T-helper 2 cell treated with Interferon-gamma antibody and Interleukin-4, amounts not matched to agents 100 ng/mL and 5 ng/mL, for 36 hours (primary cell): ENCODE measurements at regions not wholly inside any gene's neighbourhood (a gene's known extent, or its start where the extent isn't known, plus 50 kb on each side); places are given as distances from the start of the nearest gene placed in this dataset.

Experiments used
- intact Hi-C: fragments of 100-400 bp; cut with micrococcal nuclease; formaldehyde crosslinking; loops from one replicate; pipeline ENCODE4 v1.15.1; 2023

DNA sequence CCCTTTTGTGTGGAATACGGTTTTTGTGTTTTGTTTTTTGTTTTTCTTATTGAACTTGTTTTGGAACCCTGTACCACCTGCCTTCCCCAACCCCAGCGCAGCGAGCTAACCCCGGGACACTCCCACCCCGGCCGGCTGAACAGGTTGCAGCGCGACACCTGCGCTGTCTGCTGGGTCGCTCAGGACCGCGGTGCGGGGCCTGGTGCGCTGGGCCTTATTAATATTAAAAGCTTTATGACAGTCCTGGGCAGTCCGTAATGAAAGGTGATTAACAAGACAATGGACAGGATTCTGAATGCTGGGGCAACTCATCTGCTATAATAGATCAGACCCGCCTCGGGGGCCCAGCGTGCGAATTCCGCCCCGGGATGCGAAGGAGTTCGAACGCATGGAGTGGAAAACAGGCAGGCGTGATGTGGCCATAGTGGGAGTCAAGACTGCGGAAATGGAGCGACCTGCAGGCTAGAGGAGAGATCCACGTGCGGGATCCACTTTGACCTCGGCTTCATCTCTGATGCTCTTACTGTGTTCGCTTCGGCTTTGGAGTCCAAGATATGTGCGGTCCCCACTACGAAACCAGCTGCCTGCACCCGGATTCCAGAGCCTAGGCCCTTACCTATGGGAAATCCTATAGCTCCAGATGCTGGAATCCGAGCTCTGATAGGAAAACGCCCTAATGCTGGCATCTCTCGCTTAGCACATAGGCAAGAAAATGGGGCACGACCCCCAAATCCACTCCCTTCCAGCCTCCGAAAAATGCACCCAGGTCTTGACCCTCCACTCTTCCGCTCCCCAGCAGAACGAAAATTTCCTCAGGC lies 69.0 kb upstream of the TMEM33 start:
- intact Hi-C loops: loop anchor here (2.0 kb wide), 1 partner anchor 15 kb away; no protein-coding TSS in a partner anchor

DNA sequence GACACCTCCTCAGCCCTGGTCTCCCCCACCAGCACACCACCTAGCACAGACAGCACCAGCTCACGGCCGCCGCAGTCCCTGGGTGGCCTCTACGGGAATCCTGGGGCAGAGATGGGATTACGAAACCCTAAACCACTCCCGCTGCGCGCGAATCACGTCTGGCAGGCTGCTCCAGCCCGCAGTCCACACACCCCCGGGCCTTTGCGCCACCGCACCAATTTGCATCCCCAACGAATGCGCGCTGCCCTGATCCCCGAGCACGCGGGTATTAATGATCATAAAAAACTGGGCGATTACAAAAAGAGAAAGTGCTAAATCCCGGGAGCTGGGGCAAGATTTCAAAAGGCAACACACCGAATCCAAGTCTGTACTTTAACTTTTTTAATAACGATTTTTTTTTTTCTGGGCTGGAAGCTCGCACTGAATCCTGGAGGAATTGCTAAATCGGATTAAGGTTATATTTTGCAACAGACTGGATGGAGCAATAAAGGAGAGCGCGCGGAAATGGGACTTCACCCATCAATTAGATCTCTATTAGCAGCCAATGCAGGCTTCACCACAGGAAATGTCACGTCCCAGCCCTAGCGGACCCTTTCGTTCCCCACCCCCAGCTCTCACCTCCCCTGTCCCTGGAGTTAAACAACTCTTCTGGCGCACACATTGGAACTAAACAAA lies 69.8 kb upstream of the TMEM33 start:
- intact Hi-C loops: no loop called here

DNA sequence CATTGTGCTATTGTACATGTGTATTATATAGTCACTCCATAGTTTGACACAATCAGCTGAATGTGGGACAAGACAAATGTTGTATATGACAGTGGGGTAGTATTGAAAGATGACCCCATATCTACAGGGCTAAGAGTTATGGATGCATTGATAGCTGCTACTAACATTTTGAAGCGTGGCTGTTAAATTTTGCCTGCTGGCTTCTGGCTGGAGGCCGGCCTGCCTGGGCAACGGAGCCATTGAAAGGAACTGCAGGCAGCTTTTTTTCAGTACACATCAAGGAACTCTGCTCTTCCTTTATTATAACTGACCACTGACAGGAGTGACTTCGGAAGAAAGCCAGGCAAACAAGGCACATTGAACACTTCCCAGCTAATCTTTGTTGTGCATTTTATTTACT lies 76.1 kb upstream of the TMEM33 start:
- intact Hi-C loops: no loop called here

DNA sequence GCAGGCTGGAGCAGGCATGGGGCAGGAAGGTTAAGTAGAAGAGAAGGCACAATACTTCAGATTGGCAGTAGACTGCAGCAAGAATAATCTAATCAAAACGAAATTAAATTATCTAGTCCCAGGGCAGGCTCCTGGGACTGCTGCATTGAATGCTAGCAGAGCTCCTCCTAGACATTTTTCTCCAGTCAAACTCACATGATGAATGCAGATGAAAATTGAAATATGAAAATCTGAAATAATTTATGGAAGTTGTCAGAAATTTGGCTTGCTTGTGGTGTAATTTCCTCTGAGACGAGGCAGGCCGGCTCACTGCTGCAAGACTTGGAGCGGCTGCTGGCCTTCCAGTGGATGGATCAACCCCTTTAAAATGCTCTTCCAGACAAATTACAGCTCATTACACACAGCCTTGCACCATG lies 78.0 kb upstream of the TMEM33 start:
- intact Hi-C loops: no loop called here

DNA sequence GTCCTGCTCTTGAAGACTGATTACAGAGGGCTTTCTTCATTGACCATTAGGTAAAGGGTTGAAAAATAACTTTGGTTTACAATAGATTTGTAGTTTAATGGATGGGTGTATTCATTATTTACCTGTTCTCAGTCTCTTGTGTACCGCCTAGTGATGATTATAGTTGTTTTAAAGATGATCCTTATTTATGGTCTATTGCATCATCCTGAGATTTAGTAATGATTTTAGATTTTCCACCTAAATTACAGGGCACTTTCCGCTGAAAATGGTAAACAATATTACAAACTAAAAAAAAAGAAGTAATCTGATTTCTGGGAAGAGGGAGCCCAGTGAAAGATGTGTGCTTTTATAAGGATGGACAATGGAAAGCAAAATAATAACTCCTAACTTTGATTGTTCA lies 78.4 kb upstream of the TMEM33 start:
- intact Hi-C loops: no loop called here

DNA sequence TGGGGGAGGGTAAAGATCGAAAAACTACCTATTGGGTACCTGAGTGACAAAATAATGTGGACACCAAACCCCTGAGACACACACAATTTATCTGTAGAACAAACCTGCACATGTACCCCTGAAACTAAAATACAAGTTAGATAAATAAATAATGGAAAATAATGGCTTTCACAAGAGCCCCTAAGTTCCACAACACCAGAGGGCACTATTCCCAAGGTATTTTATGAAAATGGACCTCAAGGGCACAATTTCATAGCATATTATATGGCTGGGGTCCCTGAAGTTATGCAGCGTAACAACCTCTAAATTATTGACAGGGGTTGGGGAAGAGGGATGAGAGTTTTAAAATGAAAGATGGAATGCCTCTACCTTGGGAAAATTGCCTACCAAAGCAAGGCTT lies 81.3 kb upstream of the TMEM33 start:
- intact Hi-C loops: no loop called here

DNA sequence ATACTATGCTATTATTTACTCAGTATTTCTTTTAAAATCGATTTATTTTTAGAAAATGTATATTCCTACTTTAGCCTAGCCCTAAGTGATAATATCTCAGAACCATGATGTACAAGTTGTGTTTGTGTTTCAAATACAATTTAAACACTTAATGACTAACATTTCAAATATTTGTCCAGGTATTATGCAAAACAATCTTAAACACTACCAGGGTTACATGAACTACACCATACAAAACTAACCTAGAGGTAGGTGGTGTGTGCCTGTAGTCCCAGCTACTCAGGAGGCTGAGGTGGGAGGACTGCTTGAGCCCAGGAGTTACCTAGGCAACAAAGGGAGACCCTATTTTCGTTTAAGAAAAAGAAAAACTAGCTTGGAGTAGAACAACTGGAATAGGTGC lies 83.0 kb upstream of the TMEM33 start:
- intact Hi-C loops: no loop called here

DNA sequence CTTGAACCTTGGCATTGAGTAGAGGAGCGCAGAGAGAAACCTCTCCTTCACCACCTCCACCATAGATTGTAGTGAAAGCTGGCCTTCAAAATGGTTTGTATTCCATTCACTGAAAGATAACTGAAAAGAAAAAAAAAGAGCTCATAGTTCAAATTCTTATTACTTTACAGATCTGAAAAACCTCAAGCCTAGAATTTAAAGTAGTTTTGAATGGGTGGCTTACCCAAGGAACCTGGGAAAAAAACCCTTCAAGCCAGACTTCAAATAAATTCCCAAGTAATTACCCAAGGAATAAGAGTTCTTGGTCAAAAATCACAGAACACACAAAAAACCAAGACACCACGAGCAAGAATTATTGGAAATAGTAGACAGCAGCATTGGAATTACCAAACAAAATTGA lies 83.6 kb upstream of the TMEM33 start:
- intact Hi-C loops: no loop called here

DNA sequence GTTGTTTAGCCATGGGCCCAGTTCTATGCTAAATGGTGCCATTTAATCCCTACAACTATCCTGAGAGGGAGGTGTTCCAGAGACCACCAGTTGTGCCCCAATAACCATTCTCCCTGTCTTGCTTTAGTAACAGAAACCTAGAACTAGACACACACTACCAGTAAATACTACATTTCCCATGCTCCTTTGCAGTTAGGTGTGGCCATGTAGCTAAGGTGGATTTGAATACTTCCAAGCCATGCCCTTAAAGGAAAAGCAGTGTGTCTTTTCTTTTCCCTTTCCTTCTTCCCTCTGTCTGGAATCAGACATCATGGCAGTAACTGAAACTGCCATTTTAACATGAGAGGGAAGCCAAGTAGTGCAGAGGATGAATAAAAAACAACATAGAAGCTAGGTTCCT lies 90.9 kb upstream of the TMEM33 start:
- intact Hi-C loops: no loop called here

DNA sequence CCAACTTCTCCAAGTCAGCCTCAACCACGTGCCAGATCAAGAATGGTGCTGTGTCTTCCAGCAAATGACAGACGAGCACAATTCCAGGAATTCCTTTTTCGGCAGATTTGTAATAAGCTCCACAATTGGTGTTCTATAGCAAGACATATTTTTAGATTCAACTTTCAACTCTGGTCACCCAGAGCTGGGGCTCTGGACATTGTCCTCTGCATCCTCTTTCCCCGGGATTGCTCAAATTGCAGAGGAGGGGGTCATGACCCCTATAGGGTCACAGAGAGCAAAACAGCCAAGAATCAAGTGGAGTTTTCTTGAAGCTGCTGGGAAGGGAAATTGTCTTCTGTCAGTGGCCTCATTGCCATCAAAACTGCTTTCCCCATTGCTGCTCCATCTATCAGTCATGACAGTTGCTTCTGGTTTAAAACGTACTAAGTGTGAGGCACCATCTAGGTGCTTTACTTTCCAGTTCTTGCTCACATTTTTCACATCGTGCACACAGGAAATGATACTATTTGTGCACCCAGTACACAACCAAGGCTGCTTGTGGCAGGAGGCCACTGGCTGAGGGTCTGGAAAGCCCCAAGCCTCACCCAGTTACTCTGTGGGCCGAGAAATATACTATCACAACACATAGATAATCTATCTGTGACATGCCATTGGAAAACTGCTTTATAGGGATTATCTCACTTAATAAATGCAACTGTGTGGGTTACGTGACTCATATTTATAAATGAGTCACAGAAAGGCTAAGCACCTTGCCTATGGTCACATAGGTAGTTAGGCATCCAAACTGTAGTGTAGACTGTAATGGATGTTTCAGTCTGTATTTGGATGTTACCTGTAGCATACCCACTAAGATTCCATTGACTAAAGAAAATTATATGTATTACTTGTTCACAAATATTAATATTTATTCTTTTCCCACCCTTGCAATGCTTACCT lies 91.7 kb upstream of the PHOX2B start:
- intact Hi-C loops: no loop called here

DNA sequence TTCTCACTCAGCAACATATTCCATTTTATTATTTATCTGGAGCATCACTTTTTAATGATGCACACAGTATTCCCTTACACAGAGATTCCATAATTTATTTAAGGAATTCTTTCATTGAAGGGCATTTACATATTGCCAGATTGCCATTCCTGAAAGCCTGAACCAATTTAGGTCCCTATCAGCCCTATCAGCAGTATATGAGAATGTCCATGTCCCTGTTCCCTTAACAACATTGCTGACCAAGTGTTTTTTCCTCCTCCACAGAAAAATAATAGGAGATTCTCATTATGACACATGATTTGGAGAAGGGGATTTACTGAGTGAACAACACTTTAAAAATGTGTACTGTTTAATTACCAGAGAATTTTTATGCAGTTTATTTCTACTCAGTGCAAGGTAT lies 90.1 kb upstream of the PHOX2B start:
- intact Hi-C loops: no loop called here

DNA sequence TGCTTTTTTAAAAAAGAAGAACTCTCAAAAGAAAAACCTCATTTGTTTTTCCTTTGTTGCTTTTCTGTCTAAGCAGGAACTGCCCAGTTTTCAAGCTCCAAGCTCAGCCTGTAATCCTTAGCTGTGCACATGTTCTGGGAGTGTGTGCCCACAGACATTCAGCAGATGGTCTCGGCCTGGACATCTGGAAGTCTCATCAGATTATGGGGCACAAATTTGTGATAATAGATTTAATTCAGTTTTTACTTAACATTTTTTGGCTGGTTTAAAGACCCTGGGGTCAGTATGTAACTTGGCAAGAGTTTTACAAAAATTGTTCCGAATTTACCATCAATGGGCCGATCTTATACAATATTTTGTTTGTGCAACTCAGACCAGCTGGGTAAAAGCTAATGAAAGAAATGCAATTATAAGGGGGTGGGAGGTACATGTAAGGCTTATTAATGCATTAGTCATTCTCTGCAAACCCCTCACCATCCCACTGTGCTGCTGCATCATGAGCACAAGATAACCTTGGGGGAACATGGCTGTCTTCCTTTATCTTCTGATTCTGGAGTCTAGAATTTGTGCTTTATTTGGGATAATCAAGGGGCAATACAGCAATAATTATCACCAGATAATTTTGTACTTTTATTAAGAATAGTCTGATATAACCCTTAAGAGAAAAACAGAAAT lies 86.9 kb upstream of the PHOX2B start:
- intact Hi-C loops: no loop called here

DNA sequence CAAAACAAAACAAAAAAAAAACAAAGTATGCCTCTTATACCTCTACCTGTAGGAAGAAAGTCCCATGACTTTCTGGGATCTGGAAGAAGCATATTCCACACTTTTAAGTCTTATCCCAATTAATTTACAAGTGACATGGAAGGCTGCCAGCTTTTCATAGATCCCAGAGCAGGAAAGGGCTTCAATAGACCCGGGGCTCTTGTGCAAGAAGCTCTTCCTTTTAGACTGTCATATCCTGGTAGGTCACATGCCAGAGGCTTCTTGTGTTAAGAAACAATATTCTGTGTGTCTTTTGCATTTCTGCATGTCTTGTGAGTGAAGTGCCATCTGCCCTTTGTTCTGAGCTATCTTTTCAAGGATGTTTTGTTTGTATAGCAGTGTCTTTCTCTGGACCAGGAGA lies 84.4 kb upstream of the PHOX2B start:
- intact Hi-C loops: no loop called here

DNA sequence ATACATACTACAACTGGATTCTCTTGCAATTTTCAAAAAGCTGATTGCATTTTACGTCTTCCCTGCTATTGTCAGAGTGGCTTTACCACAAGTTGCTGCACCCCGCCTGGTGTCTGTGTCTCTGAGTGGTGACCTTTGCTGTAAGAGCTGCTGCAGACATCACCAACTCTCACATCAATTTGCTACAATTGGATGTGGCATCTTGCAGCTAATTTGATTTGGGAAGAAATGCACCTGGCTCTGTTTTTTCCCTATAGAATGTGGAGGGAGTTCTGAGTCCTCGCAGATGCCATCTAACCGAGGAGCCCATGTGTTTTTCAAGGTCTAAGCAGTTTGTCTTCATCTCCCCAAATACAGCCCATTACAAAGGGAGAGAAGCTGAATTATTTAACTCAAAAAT lies 73.8 kb upstream of the PHOX2B start:
- intact Hi-C loops: no loop called here

DNA sequence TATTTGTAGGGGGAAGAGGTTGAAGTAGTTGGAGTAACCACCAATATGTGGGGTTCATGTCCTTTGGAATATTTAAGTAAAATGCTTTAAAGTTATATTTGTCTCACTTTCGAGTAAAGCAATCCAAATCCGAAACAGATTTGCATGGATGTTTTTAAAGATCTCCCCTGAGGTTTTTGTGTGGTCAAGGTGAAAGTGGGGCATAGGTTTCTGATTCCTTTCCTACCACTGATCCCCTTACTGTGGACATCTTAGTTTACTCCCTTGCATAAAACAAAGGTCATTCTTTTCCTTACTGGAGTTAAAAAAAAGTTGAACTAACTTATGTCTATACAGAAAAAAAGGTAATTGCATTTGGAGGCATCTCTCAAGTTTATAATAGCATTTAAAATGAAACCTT lies 71.9 kb upstream of the PHOX2B start:
- intact Hi-C loops: no loop called here

DNA sequence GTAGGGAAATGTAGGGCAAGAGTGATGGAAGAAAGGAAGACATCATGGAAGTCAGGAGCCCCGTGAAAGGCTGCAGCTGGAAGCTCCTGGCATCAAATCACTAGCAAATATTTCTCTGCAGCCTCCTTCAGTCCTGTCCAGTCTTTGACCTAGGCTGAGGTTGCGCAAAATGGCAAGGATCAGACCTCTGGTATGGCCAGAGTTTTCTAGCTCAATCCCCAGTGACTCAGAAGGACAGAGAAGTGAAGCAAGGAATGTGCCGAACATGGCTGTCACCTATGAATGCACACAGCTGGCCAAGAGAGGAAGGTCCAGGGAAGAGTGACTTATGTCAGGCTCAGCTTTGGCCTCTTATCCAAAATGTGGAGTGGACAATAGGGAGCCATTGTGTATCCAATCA lies 71.1 kb upstream of the PHOX2B start:
- intact Hi-C loops: no loop called here

DNA sequence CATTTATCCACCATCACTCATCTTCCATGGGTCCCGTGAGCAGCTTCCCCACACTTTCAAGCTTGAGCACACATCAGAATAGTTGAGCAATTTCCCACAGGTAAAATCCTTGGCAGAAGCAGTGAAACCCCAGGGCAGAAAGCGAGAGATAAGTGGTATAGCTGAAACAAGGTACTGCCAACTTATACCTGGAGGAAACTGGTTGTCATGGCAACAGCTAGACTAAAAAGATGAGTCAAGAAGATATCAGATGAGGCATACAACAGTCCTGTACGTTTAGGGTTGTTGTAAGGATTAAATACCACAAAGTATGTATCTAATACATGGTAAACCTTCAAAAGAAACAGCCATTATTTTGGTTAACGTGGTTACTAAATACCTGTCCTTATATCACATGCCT lies 66.9 kb upstream of the PHOX2B start:
- intact Hi-C loops: no loop called here

DNA sequence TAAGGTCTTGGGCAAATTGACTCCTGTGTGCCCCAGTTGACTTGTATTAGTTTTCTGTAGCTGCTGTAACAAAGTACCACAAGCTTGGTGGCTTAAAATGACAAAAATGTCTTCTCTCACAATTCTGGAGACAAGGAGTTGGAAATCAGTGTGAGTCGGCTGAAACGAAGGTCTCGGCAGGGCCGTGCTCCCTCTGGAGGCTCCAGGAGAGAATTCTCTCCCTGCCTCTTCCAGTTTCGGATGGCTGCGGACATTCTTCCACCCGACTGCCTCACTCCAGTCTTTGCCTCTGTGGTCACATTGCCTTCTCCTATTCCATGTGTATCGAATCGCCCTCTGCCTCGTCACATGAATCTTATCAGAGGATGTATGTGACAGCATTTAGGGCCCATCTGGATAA lies 66.0 kb upstream of the PHOX2B start:
- intact Hi-C loops: no loop called here

DNA sequence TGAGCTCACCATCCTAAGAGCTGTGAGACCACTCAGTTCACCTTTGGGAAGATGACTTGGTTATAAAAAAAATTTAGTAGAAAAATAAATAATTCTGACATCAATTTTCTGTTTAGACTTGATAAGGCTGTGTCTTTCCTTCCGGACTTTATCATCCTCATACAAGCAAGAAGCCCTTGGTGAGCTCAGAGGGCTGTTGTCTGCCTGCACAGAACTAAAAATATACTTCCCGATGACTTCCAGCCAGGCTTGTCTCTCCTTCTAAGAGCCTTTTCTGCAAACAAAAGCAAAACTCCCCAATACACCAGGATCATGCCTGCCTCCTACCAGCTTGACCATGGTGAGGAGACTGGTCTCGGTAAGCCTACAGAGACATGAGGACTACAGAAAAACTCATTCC lies 58.3 kb upstream of the PHOX2B start:
- intact Hi-C loops: no loop called here

DNA sequence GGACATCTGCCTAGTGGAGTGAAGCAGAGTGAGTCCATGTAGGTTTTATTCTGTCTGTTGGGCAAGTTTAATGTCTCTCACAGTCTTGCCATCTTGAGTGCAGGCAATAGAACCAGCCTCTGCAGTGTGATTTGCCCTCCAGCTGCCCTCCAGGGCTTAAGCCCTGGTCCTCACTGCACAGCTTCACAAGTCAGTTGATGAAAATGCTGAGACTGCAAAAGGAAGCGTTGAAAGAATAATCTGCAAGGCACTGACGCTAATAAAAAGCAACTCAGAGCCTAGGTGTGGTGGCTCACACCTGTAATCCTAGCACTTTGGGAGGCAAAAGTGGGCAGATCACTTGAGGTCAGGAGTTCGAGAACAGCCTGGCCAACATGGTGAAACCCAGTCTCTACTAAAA lies 54.1 kb upstream of the PHOX2B start:
- intact Hi-C loops: no loop called here

DNA sequence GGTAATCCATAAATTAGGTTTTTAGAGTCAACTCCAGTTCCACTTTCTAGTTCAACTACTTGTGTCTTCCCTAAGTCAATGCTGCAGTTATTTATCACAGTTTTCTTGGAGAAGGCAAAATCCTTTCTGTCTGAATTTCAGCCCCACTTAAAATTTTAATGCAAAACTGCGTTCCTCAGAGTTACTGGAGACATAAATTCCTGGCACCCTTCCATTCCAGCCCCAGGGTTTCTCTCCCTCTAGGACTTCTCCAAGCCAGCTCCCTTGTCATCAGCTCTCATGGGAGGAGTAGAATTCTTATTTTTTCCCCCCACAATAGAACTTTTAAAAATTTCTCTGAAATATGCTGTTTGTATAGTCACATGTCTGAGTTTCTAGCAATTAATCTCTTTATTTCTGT lies 50.6 kb upstream of the PHOX2B start:
- intact Hi-C loops: no loop called here
